Spleen (tissue), 11 donors: ENCODE measurements at regions not wholly inside any gene's neighbourhood (a gene's known extent, or its start where the extent isn't known, plus 50 kb on each side); places are given as distances from the start of the nearest gene placed in this dataset.

Experiments
- DNase-seq: peaks from one replicate; pipeline ENCODE4 v3.0.0-alpha.2; 2020
- H3K27ac ChIP-seq, 8 donors: fragments of 200-600 bp; sonication (generic) in 7 of 8; 1 replicate in 4 of 8; 2 replicates in 4 of 8; pipeline versions ENCODE4 v1.5.0 to v1.8.0; 2016 to 2021; ENCODE audit warnings: inconsistent platforms in 4 of 8, mild to moderate bottlenecking in 4 of 8, moderate library complexity in 1 of 8
- H3K27me3 ChIP-seq, 7 donors: fragments of 200-600 bp; sonication (generic) in 6 of 7; replicated peaks in 1 of 7; 1 replicate in 4 of 7; 2 replicates in 3 of 7; pipeline versions ENCODE4 v1.5.0 to v1.8.0; 2016 to 2021; ENCODE audit warnings: inconsistent platforms in 3 of 7, mild to moderate bottlenecking in 1 of 7
- H3K36me3 ChIP-seq, 6 donors: fragments of 200-600 bp; sonication (generic) in 5 of 6; 1 replicate in 4 of 6; 2 replicates in 2 of 6; pipeline versions ENCODE4 v1.5.0 to v1.8.0; 2016 to 2021; ENCODE audit warnings: inconsistent platforms in 2 of 6
- H3K4me1 ChIP-seq, 6 donors: fragments of 200-600 bp; sonication (generic) in 5 of 6; 1 replicate in 3 of 6; 2 replicates in 3 of 6; pipeline versions ENCODE4 v1.5.0 to v1.8.0; 2016 to 2021; ENCODE audit warnings: inconsistent platforms in 3 of 6
- H3K4me3 ChIP-seq, 8 donors: fragments of 200-600 bp; sonication (generic) in 7 of 8; 1 replicate in 4 of 8; 2 replicates in 4 of 8; pipeline versions ENCODE4 v1.5.0 to v1.8.0; 2016 to 2021; ENCODE audit warnings: inconsistent platforms in 4 of 8, mild to moderate bottlenecking in 4 of 8, moderate library complexity in 2 of 8
- H3K9me3 ChIP-seq, 8 donors: fragments of 200-600 bp; sonication (generic) in 7 of 8; 1 replicate in 4 of 8; 2 replicates in 4 of 8; pipeline versions ENCODE4 v1.5.0 to v1.8.0; 2016 to 2021; ENCODE audit warnings: inconsistent platforms in 4 of 8
- POLR2A ChIP-seq, 3 donors: fragments of 450-650 bp; IDR thresholded peaks; one replicate each; pipeline ENCODE4 v1.5.1; 2017; ENCODE audit warnings: antibody characterized with exemption in 3 of 3, mild to moderate bottlenecking in 1 of 3
- POLR2AphosphoS5 ChIP-seq, 3 donors: sonication (generic); formaldehyde crosslinking; IDR thresholded peaks; one replicate each; pipeline ENCODE4 v1.5.1; 2017; ENCODE audit warnings: antibody characterized with exemption in 3 of 3
- WGBS, 5 donors: extraction: QIAGEN DNeasy Blood & Tissue Kit in 3 of 5; methylation state at CpG; one replicate each; pipeline versions ENCODE4 v1.1.5 to v1.1.7; 2013 to 2018; 5-methylcytosine and 5-hydroxymethylcytosine counted together
- intact Hi-C: fragments of 100-400 bp; cut with DNase I; formaldehyde crosslinking; loops from one replicate; pipeline ENCODE4 v1.15.0; 2023; ENCODE audit warnings: low total_unique reads
- TF ChIP-seq, protein P1 (sequence below), 11 experiments: fragments of 200-600 bp in 7 of 11; fragments of 450-650 bp in 4 of 11; sonication (generic) in 4 of 11; IDR thresholded peaks in 8 of 11; conservative IDR thresholded peaks in 3 of 11; 1 replicate in 7 of 11; 2 replicates in 4 of 11; pipeline versions ENCODE4 v1.4.0 to v1.8.0; 2016 to 2021; ENCODE audit warnings: antibody characterized with exemption in 11 of 11, inconsistent platforms in 4 of 11, mild to moderate bottlenecking in 1 of 11
- donor health status: healthy with polysubstance abuse.
- donor health status: DM: no; HTN: no; CAD: no; lungs with moderate emphysema.
- donor health status: DM: no; HTN: no; CAD: no.
- donor health status: Bipolar disorder and iron deficiency.
- donor health status: healthy.
- donor health status: DM: no; HTN: no; CAD: no.
- donor health status: DM: yes; HTN: yes; CAD: no.

GRCh38 chr16:76213860-76214259, 63.3 kb upstream of the CNTNAP4 start:
- no peak for TF ChIP-seq POLR2AphosphoS5 (IDR thresholded peaks at IDR 0.05)
- TF ChIP-seq, protein P1, sequence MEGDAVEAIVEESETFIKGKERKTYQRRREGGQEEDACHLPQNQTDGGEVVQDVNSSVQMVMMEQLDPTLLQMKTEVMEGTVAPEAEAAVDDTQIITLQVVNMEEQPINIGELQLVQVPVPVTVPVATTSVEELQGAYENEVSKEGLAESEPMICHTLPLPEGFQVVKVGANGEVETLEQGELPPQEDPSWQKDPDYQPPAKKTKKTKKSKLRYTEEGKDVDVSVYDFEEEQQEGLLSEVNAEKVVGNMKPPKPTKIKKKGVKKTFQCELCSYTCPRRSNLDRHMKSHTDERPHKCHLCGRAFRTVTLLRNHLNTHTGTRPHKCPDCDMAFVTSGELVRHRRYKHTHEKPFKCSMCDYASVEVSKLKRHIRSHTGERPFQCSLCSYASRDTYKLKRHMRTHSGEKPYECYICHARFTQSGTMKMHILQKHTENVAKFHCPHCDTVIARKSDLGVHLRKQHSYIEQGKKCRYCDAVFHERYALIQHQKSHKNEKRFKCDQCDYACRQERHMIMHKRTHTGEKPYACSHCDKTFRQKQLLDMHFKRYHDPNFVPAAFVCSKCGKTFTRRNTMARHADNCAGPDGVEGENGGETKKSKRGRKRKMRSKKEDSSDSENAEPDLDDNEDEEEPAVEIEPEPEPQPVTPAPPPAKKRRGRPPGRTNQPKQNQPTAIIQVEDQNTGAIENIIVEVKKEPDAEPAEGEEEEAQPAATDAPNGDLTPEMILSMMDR (IDR thresholded peaks at IDR 0.05 in 8 of 11, conservative IDR thresholded peaks at IDR 0.05 in 3 of 11), result no peak
- peaks cover 0 to 16% (median 13%) of the 10 kb centered on the region in 8 donors for H3K9me3 ChIP-seq
- intact Hi-C loops, result no loop called here
- DNase-seq, result no peak
- H3K27me3 ChIP-seq, result no peaks in the 10 kb centered on the region
- H3K4me3 ChIP-seq, result no peak overlapping the region
- H3K4me1 ChIP-seq, result no peaks in the 10 kb centered on the region
- no peaks in the 10 kb centered on the region for H3K36me3 ChIP-seq
- H3K27ac ChIP-seq, result no peak overlapping the region

GRCh38 chr16:76214856-76215255, 62.3 kb upstream of the CNTNAP4 start:
- Histone ChIP-seq H3K4me1 (no peaks in the 10 kb centered on the region), H3K36me3 (no peaks in the 10 kb centered on the region), H3K27ac (no peak overlapping the region), H3K27me3 (no peaks in the 10 kb centered on the region), H3K4me3 (no peak overlapping the region), H3K9me3 (peaks cover 0 to 16% (median 13%) of the 10 kb centered on the region in 8 donors)
- DNase-seq, result no peak
- no peak for TF ChIP-seq POLR2AphosphoS5 (IDR thresholded peaks at IDR 0.05)
- TF ChIP-seq, protein P1 (IDR thresholded peaks at IDR 0.05 in 8 of 11, conservative IDR thresholded peaks at IDR 0.05 in 3 of 11), result no peak
- no peak for TF ChIP-seq POLR2A (IDR thresholded peaks at IDR 0.05)
- intact Hi-C loops, result no loop called here
- 48 to 60% (median 55%) methylated on average over 1 of the region's 1 CpG for WGBS, 5 donors

DNA sequence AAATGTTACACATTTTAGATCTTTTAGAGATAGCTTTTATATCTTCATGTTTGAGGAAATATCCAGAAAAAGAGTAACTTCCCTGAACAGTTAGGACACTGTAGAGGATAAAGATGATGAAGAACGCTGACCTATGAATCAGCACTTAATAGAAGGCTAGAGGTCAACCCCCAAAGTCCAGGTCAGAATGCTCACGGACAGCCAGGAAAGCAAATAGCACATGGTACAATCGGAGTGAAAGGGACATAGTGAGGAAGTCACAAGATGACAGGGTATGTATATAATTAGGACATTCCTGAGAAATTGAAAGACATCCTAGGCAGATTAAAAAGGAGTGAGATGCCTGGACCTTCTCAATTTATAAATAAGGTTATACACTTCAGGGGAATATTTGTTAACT, 55.1 kb upstream of the CNTNAP4 start:
- no peaks in the 10 kb centered on the region for H3K27me3 ChIP-seq
- H3K4me1 ChIP-seq, result no peaks in the 10 kb centered on the region
- no peak overlapping the region for H3K27ac ChIP-seq
- TF ChIP-seq, protein P1 (IDR thresholded peaks at IDR 0.05 in 8 of 11, conservative IDR thresholded peaks at IDR 0.05 in 3 of 11), result no peak
- TF ChIP-seq POLR2A (IDR thresholded peaks at IDR 0.05) (no peak), POLR2AphosphoS5 (IDR thresholded peaks at IDR 0.05) (no peak)
- no peak for DNase-seq
- 10 to 23% (median 15%) methylated on average over 3 of the region's 3 CpGs for WGBS, 5 donors
- H3K36me3 ChIP-seq, result no peaks in the 10 kb centered on the region
- no peak overlapping the region for H3K4me3 ChIP-seq
- intact Hi-C loops, result no loop called here
- H3K9me3 ChIP-seq, result no peaks in the 10 kb centered on the region

DNA sequence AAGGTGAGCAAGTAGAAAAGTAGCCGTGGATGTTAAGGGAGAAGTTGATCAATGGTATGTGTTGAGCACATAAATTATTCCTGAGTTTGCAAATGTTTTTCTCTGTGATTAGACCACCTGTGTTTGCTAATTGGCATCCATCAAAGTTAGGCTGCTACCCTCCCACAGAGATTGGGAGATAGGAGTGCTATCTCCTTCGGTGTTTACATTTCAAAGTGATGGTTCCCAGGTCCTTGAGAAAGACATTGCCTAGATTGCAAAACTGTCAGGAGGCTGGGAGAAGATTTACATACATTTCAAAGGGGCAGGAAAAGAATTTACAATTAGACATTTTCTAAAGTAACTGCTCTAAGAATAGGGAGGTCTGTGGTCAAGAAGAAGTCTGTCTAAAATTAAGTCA, 54.3 kb upstream of the CNTNAP4 start:
- TF ChIP-seq POLR2AphosphoS5 (IDR thresholded peaks at IDR 0.05) (no peak), POLR2A (IDR thresholded peaks at IDR 0.05) (no peak)
- TF ChIP-seq, protein P1 (IDR thresholded peaks at IDR 0.05 in 8 of 11, conservative IDR thresholded peaks at IDR 0.05 in 3 of 11), result no peak
- WGBS, 5 donors, result 11 to 18% (median 14%) methylated on average over 2 of the region's 2 CpGs
- Histone ChIP-seq H3K4me3 (no peak overlapping the region), H3K9me3 (peaks cover 0 to 4% (median 0%) of the 10 kb centered on the region in 8 donors), H3K36me3 (no peaks in the 10 kb centered on the region), H3K27ac (no peak overlapping the region), H3K27me3 (no peaks in the 10 kb centered on the region), H3K4me1 (no peaks in the 10 kb centered on the region)
- intact Hi-C loops, result no loop called here
- DNase-seq, result no peak
